ENCODE measurements at regions not wholly inside any gene's neighbourhood (a gene's known extent, or its start where the extent isn't known, plus 50 kb on each side); places are given as distances from the start of the nearest gene placed in this dataset.

DNA sequence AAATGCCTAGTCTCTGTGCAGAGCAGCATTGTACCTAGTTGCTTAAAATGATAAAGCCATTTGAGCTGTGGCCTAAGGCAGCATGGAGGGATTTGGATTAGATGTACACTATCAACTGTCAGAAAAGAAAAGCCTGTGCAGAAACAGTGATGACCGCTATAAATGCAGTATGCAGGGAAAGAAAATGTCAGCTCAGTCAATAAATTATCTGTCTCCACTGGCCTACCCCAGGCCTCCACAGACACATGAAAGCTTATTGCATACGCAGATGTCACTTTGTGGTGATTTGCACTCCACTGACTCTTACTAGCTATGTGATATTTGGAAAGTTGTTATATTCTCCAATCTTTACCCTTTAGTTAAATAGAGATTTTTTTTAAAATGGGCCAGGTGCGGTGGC lies 221.9 kb upstream of the OPRM1 start:
- TF ChIP-seq, protein P1, sequence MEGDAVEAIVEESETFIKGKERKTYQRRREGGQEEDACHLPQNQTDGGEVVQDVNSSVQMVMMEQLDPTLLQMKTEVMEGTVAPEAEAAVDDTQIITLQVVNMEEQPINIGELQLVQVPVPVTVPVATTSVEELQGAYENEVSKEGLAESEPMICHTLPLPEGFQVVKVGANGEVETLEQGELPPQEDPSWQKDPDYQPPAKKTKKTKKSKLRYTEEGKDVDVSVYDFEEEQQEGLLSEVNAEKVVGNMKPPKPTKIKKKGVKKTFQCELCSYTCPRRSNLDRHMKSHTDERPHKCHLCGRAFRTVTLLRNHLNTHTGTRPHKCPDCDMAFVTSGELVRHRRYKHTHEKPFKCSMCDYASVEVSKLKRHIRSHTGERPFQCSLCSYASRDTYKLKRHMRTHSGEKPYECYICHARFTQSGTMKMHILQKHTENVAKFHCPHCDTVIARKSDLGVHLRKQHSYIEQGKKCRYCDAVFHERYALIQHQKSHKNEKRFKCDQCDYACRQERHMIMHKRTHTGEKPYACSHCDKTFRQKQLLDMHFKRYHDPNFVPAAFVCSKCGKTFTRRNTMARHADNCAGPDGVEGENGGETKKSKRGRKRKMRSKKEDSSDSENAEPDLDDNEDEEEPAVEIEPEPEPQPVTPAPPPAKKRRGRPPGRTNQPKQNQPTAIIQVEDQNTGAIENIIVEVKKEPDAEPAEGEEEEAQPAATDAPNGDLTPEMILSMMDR (IDR thresholded peaks at IDR 0.05; ENCODE audit: poor library complexity, severe bottlenecking) = no peak
- no peak for TF ChIP-seq EP300 (conservative IDR thresholded peaks at IDR 0.05; ENCODE audit: poor library complexity, severe bottlenecking)
- TF ChIP-seq, protein P2, sequence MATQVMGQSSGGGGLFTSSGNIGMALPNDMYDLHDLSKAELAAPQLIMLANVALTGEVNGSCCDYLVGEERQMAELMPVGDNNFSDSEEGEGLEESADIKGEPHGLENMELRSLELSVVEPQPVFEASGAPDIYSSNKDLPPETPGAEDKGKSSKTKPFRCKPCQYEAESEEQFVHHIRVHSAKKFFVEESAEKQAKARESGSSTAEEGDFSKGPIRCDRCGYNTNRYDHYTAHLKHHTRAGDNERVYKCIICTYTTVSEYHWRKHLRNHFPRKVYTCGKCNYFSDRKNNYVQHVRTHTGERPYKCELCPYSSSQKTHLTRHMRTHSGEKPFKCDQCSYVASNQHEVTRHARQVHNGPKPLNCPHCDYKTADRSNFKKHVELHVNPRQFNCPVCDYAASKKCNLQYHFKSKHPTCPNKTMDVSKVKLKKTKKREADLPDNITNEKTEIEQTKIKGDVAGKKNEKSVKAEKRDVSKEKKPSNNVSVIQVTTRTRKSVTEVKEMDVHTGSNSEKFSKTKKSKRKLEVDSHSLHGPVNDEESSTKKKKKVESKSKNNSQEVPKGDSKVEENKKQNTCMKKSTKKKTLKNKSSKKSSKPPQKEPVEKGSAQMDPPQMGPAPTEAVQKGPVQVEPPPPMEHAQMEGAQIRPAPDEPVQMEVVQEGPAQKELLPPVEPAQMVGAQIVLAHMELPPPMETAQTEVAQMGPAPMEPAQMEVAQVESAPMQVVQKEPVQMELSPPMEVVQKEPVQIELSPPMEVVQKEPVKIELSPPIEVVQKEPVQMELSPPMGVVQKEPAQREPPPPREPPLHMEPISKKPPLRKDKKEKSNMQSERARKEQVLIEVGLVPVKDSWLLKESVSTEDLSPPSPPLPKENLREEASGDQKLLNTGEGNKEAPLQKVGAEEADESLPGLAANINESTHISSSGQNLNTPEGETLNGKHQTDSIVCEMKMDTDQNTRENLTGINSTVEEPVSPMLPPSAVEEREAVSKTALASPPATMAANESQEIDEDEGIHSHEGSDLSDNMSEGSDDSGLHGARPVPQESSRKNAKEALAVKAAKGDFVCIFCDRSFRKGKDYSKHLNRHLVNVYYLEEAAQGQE (IDR thresholded peaks at IDR 0.05; ENCODE audit: borderline replicate concordance) = no peak
- peak; percentile 12 for TF ChIP-seq POLR2AphosphoS5 (IDR thresholded peaks at IDR 0.05)
- no peak for TF ChIP-seq RAD21 (conservative IDR thresholded peaks at IDR 0.05)

Data from neural cell (in vitro differentiated cells).